ENCODE measurements at regions not wholly inside any gene's neighbourhood (a gene's known extent, or its start where the extent isn't known, plus 50 kb on each side); places are given as distances from the start of the nearest gene placed in this dataset.

- ATAC-seq (ENCODE audit: low read depth) (no peak), DNase-seq (ENCODE audit: low spot score in 2 of 2) (no peak)
- Mint-ChIP-seq H3K4me3 (no peak overlapping the region), H3K9me3 (peaks cover 4% of the 10 kb centered on the region), H3K27ac (no peak overlapping the region), H3K27me3 (peaks cover 11% of the 10 kb centered on the region), H3K4me1 (no peaks in the 10 kb centered on the region), H3K36me3 (no peaks in the 10 kb centered on the region)
Measured at GRCh38 chr20:40606237-40606636, 82.8 kb downstream of the MAFB start.

GRCh38 chr20:40604416-40604815 is 84.6 kb downstream of the MAFB start:
- H3K27me3 Mint-ChIP-seq, result peaks cover 11% of the 10 kb centered on the region
- H3K27ac Mint-ChIP-seq, result no peak overlapping the region
- H3K4me1 Mint-ChIP-seq, result no peaks in the 10 kb centered on the region
- H3K9me3 Mint-ChIP-seq, result peaks cover 4% of the 10 kb centered on the region
- ATAC-seq (ENCODE audit: low read depth) (no peak), DNase-seq (ENCODE audit: low spot score in 2 of 2) (no peak)
- H3K36me3 Mint-ChIP-seq, result no peaks in the 10 kb centered on the region
- H3K4me3 Mint-ChIP-seq, result no peak overlapping the region

GRCh38 chr20:40603057-40603651 is 85.9 kb downstream of the MAFB start:
- ATAC-seq (ENCODE audit: low read depth) (no peak), DNase-seq (ENCODE audit: low spot score in 2 of 2) (no peak)
- no peak overlapping the region for H3K27ac Mint-ChIP-seq
- peaks cover 9% of the 10 kb centered on the region for H3K27me3 Mint-ChIP-seq
- no peak overlapping the region for H3K4me3 Mint-ChIP-seq
- H3K36me3 Mint-ChIP-seq, result peaks cover 2% of the 10 kb centered on the region
- H3K9me3 Mint-ChIP-seq, result peaks cover 3% of the 10 kb centered on the region
- H3K4me1 Mint-ChIP-seq, result no peaks in the 10 kb centered on the region

GRCh38 chr20:40602381-40602780 is 86.7 kb downstream of the MAFB start:
- Mint-ChIP-seq H3K9me3 (peaks cover 3% of the 10 kb centered on the region), H3K27ac (no peak overlapping the region), H3K36me3 (peaks cover 2% of the 10 kb centered on the region), H3K27me3 (peaks cover 8% of the 10 kb centered on the region), H3K4me3 (no peak overlapping the region), H3K4me1 (no peaks in the 10 kb centered on the region)
- ATAC-seq (ENCODE audit: low read depth), result no peak
- no peak for DNase-seq (ENCODE audit: low spot score in 2 of 2)

- Mint-ChIP-seq H3K27ac (no peak overlapping the region), H3K27me3 (peaks cover 10% of the 10 kb centered on the region), H3K9me3 (peaks cover 3% of the 10 kb centered on the region), H3K36me3 (peaks cover 2% of the 10 kb centered on the region), H3K4me3 (no peak overlapping the region), H3K4me1 (no peaks in the 10 kb centered on the region)
- no peak for DNase-seq (ENCODE audit: low spot score in 2 of 2)
- no peak for ATAC-seq (ENCODE audit: low read depth)
Measured at GRCh38 chr20:40600441-40601219, 88.4 kb downstream of the MAFB start.

GRCh38 chr20:40599987-40600386 is 89.0 kb downstream of the MAFB start:
- Mint-ChIP-seq H3K27ac (no peak overlapping the region), H3K4me3 (no peak overlapping the region), H3K4me1 (no peaks in the 10 kb centered on the region), H3K36me3 (peaks cover 2% of the 10 kb centered on the region), H3K27me3 (peaks cover 14% of the 10 kb centered on the region), H3K9me3 (peaks cover 5% of the 10 kb centered on the region)
- DNase-seq (ENCODE audit: low spot score in 2 of 2) (no peak), ATAC-seq (ENCODE audit: low read depth) (no peak)

GRCh38 chr20:40592941-40593340 is 96.1 kb downstream of the MAFB start:
- H3K4me1 Mint-ChIP-seq, result no peaks in the 10 kb centered on the region
- DNase-seq (ENCODE audit: low spot score in 2 of 2), result no peak
- H3K4me3 Mint-ChIP-seq, result no peak overlapping the region
- peaks cover 5% of the 10 kb centered on the region for H3K9me3 Mint-ChIP-seq
- peaks cover 27% of the 10 kb centered on the region for H3K27me3 Mint-ChIP-seq
- H3K27ac Mint-ChIP-seq, result no peak overlapping the region
- no peaks in the 10 kb centered on the region for H3K36me3 Mint-ChIP-seq
- no peak for ATAC-seq (ENCODE audit: low read depth)

GRCh38 chr20:40591536-40591935 is 97.5 kb downstream of the MAFB start:
- no peak for ATAC-seq (ENCODE audit: low read depth)
- no peak for DNase-seq (ENCODE audit: low spot score in 2 of 2)
- no peak overlapping the region for H3K27ac Mint-ChIP-seq
- H3K36me3 Mint-ChIP-seq, result no peaks in the 10 kb centered on the region
- H3K27me3 Mint-ChIP-seq, result peaks cover 24% of the 10 kb centered on the region
- H3K4me1 Mint-ChIP-seq, result no peaks in the 10 kb centered on the region
- no peak overlapping the region for H3K4me3 Mint-ChIP-seq
- H3K9me3 Mint-ChIP-seq, result peaks cover 5% of the 10 kb centered on the region

GRCh38 chr20:40591119-40591518 is 97.9 kb downstream of the MAFB start:
- H3K27ac Mint-ChIP-seq, result no peak overlapping the region
- no peak for ATAC-seq (ENCODE audit: low read depth)
- H3K4me1 Mint-ChIP-seq, result no peaks in the 10 kb centered on the region
- H3K9me3 Mint-ChIP-seq, result peaks cover 5% of the 10 kb centered on the region
- no peak overlapping the region for H3K4me3 Mint-ChIP-seq
- H3K27me3 Mint-ChIP-seq, result peaks cover 24% of the 10 kb centered on the region
- no peaks in the 10 kb centered on the region for H3K36me3 Mint-ChIP-seq
- DNase-seq (ENCODE audit: low spot score in 2 of 2), result no peak

GRCh38 chr20:40589581-40589980 is 99.5 kb downstream of the MAFB start:
- Mint-ChIP-seq H3K36me3 (no peaks in the 10 kb centered on the region), H3K9me3 (peaks cover 4% of the 10 kb centered on the region), H3K4me1 (no peaks in the 10 kb centered on the region), H3K27me3 (peaks cover 17% of the 10 kb centered on the region), H3K27ac (no peak overlapping the region), H3K4me3 (no peak overlapping the region)
- no peak for ATAC-seq (ENCODE audit: low read depth)
- DNase-seq (ENCODE audit: low spot score in 2 of 2), result no peak

GRCh38 chr20:40588891-40589290 is 100.1 kb downstream of the MAFB start:
- DNase-seq (ENCODE audit: low spot score in 2 of 2) (no peak), ATAC-seq (ENCODE audit: low read depth) (no peak)
- peaks cover 17% of the 10 kb centered on the region for H3K27me3 Mint-ChIP-seq
- H3K27ac Mint-ChIP-seq, result no peak overlapping the region
- H3K36me3 Mint-ChIP-seq, result no peaks in the 10 kb centered on the region
- no peak overlapping the region for H3K4me3 Mint-ChIP-seq
- peaks cover 4% of the 10 kb centered on the region for H3K9me3 Mint-ChIP-seq
- no peaks in the 10 kb centered on the region for H3K4me1 Mint-ChIP-seq

- ATAC-seq (ENCODE audit: low read depth) (no peak), DNase-seq (ENCODE audit: low spot score in 2 of 2) (no peak)
- Mint-ChIP-seq H3K4me1 (no peaks in the 10 kb centered on the region), H3K27ac (no peak overlapping the region), H3K36me3 (no peaks in the 10 kb centered on the region), H3K27me3 (peaks cover 13% of the 10 kb centered on the region), H3K4me3 (no peak overlapping the region), H3K9me3 (peaks cover 4% of the 10 kb centered on the region)
Measured at GRCh38 chr20:40587038-40587437, 102.0 kb downstream of the MAFB start.

GRCh38 chr20:40584130-40584809 is 104.8 kb downstream of the MAFB start:
- Mint-ChIP-seq H3K36me3 (no peaks in the 10 kb centered on the region), H3K27me3 (peaks cover 12% of the 10 kb centered on the region), H3K4me1 (no peaks in the 10 kb centered on the region), H3K9me3 (peaks cover 1% of the 10 kb centered on the region), H3K4me3 (no peak overlapping the region), H3K27ac (no peak overlapping the region)
- DNase-seq (ENCODE audit: low spot score in 2 of 2) (no peak), ATAC-seq (ENCODE audit: low read depth) (no peak)

- H3K4me1 Mint-ChIP-seq, result no peaks in the 10 kb centered on the region
- H3K36me3 Mint-ChIP-seq, result no peaks in the 10 kb centered on the region
Measured at GRCh38 chr20:40583636-40584035, 105.4 kb downstream of the MAFB start.

More at GRCh38 chr20:40583636-40584035, 105.4 kb downstream of the MAFB start:
- no peak for DNase-seq (ENCODE audit: low spot score in 2 of 2)
- Mint-ChIP-seq H3K9me3 (no peaks in the 10 kb centered on the region), H3K27me3 (peaks cover 7% of the 10 kb centered on the region), H3K4me3 (no peak overlapping the region), H3K27ac (no peak overlapping the region)
- no peak for ATAC-seq (ENCODE audit: low read depth)

All from memory B cell (primary cell).